DOHH2 (cell line): ENCODE measurements at regions not wholly inside any gene's neighbourhood (a gene's known extent, or its start where the extent isn't known, plus 50 kb on each side); places are given as distances from the start of the nearest gene placed in this dataset.

Source experiments
- H3F3A ChIP-seq: fragments of 200-600 bp; sonication (generic), shearing (Covaris generic); 2 replicates; pipeline ENCODE4 v1.6.0; 2016; ENCODE audit warnings: antibody characterized with exemption, mild to moderate bottlenecking; ENCODE audit not compliant: control insufficient read depth, insufficient read depth
- H3K27ac ChIP-seq: fragments of 200-600 bp; sonication (generic); 2 replicates; pipeline ENCODE4 v1.5.1; 2014; ENCODE audit warnings: low read depth, mild to moderate bottlenecking, low read length, moderate library complexity
- H3K27me3 ChIP-seq: fragments of 200-600 bp; sonication (generic); 2 replicates; pipeline ENCODE4 v1.6.1; 2014; ENCODE audit warnings: mild to moderate bottlenecking, low read length, mixed read lengths; ENCODE audit not compliant: control insufficient read depth
- H3K36me3 ChIP-seq: fragments of 200-600 bp; sonication (generic); 2 replicates; pipeline ENCODE4 v1.6.1; 2014; ENCODE audit warnings: mild to moderate bottlenecking, low read length, moderate library complexity, mixed read lengths; ENCODE audit not compliant: control insufficient read depth
- H3K4me1 ChIP-seq: fragments of 200-600 bp; sonication (generic); 2 replicates; pipeline ENCODE4 v1.6.1; 2014; ENCODE audit warnings: mild to moderate bottlenecking, low read length, mixed read lengths; ENCODE audit not compliant: control insufficient read depth
- H3K4me2 ChIP-seq: fragments of 200-600 bp; sonication (generic); 2 replicates; pipeline ENCODE4 v1.6.0; 2014; ENCODE audit warnings: mild to moderate bottlenecking, low read length, moderate library complexity
- H3K4me3 ChIP-seq: fragments of 200-600 bp; sonication (generic); 2 replicates; pipeline ENCODE4 v1.5.1; 2014; ENCODE audit warnings: mild to moderate bottlenecking, low read length, mixed read lengths
- H3K79me2 ChIP-seq: fragments of 200-600 bp; sonication (generic); 2 replicates; pipeline ENCODE4 v1.6.1; 2014; ENCODE audit warnings: mild to moderate bottlenecking, low read length, mixed read lengths; ENCODE audit not compliant: control insufficient read depth
- H3K9me2 ChIP-seq: fragments of 200-600 bp; sonication (generic); replicated peaks from 2 replicates; pipeline ENCODE4 v1.6.1; 2014; ENCODE audit warnings: mild to moderate bottlenecking, low read length, mixed read lengths; ENCODE audit not compliant: control insufficient read depth
- H3K9me3 ChIP-seq: fragments of 200-600 bp; sonication (generic); 2 replicates; pipeline ENCODE4 v1.6.1; 2014; ENCODE audit warnings: antibody characterized with exemption, low read length, mixed read lengths; ENCODE audit not compliant: control insufficient read depth, insufficient read depth
- H4K20me1 ChIP-seq: fragments of 200-600 bp; sonication (generic); 2 replicates; pipeline ENCODE4 v1.6.0; 2014; ENCODE audit warnings: low read depth, mild to moderate bottlenecking, antibody characterized with exemption, low read length, moderate library complexity; ENCODE audit not compliant: control insufficient read depth, insufficient read depth
- EZH2phosphoT487 ChIP-seq: fragments of 200-600 bp; sonication (generic); IDR thresholded peaks from 2 replicates; pipeline ENCODE4 v1.6.1; 2017; ENCODE audit warnings: borderline replicate concordance, mild to moderate bottlenecking, antibody characterized with exemption, low read length, moderate library complexity, mixed read lengths
- TF ChIP-seq, protein P1 (sequence below): fragments of 200-600 bp; sonication (generic); IDR thresholded peaks from one replicate; pipeline ENCODE4 v1.5.1; 2014; ENCODE audit warnings: antibody characterized with exemption, mild to moderate bottlenecking, low read depth, low read length; ENCODE audit not compliant: poor library complexity, severe bottlenecking

GRCh38 chr12:75672200-75672599 is 160.8 kb upstream of the KRR1 start:
- no peaks in the 10 kb centered on the region for H4K20me1 ChIP-seq
- H3F3A ChIP-seq, result no peaks in the 10 kb centered on the region
- no peaks in the 10 kb centered on the region for H3K36me3 ChIP-seq
- H3K4me2 ChIP-seq, result no peak overlapping the region
- H3K9me2 ChIP-seq, result no peaks in the 10 kb centered on the region
- H3K27ac ChIP-seq, result no peak overlapping the region
- H3K4me1 ChIP-seq, result no peaks in the 10 kb centered on the region
- no peaks in the 10 kb centered on the region for H3K79me2 ChIP-seq
- 0 out of 2 replicates have a peak, but pooled peaks cover 4% of the 10 kb centered on the region for H3K27me3 ChIP-seq
- no peak overlapping the region for H3K4me3 ChIP-seq
- TF ChIP-seq, protein P1, sequence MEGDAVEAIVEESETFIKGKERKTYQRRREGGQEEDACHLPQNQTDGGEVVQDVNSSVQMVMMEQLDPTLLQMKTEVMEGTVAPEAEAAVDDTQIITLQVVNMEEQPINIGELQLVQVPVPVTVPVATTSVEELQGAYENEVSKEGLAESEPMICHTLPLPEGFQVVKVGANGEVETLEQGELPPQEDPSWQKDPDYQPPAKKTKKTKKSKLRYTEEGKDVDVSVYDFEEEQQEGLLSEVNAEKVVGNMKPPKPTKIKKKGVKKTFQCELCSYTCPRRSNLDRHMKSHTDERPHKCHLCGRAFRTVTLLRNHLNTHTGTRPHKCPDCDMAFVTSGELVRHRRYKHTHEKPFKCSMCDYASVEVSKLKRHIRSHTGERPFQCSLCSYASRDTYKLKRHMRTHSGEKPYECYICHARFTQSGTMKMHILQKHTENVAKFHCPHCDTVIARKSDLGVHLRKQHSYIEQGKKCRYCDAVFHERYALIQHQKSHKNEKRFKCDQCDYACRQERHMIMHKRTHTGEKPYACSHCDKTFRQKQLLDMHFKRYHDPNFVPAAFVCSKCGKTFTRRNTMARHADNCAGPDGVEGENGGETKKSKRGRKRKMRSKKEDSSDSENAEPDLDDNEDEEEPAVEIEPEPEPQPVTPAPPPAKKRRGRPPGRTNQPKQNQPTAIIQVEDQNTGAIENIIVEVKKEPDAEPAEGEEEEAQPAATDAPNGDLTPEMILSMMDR, result no peak
- TF ChIP-seq EZH2phosphoT487, result no peak
- H3K9me3 ChIP-seq, result no peaks in the 10 kb centered on the region

DNA sequence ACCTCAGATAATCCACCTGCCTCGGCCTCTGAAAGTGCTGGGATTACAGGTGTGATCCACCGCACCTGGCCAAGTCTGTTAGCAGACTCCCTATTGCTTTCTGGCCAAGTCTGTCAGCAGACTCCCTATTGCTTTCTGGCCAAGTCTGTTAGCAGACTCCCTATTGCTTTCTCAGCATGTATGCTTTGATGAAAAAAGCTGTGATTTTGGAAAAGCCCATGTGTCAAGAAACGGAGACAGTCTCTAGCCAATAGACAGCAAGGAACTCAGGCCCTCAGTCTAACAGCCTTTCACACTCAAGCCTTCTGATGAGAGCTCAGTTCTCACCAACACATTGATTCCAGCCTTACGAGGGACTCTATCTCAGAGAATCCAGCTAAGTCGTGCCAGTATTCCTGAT is 158.8 kb upstream of the KRR1 start:
- TF ChIP-seq, protein P1, result no peak
- TF ChIP-seq EZH2phosphoT487, result no peak
- Histone ChIP-seq H3K27me3 (0 out of 2 replicates have a peak, but pooled peaks cover 5% of the 10 kb centered on the region), H3K4me2 (no peak overlapping the region)

DNA sequence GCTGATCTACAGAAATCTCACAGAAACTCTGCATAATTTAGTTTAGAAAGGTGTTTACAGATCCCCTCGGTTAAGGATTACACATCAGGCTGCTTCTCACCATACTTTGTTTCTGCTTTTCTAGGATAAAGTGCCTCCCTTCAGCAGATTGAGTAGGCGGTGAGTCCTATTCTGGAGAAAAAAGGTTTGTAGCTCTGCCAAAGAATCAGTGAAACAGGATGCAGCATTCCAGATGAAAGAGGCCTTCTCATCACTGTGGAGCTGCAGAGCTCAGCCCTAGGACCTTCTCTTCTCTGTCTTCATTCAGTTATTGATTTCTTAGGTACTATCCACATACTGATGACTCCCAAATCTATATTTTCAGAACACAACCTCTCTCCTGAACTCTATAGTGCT is 155.5 kb upstream of the KRR1 start:
- Histone ChIP-seq H3K36me3 (no peaks in the 10 kb centered on the region), H3K79me2 (no peaks in the 10 kb centered on the region), H3F3A (no peaks in the 10 kb centered on the region), H3K27ac (no peak overlapping the region), H3K9me2 (no peaks in the 10 kb centered on the region), H3K4me3 (no peak overlapping the region), H3K4me1 (no peaks in the 10 kb centered on the region), H3K4me2 (no peak overlapping the region), H4K20me1 (no peaks in the 10 kb centered on the region), H3K27me3 (0 out of 2 replicates have a peak, but pooled peaks cover 4% of the 10 kb centered on the region), H3K9me3 (no peaks in the 10 kb centered on the region)
- TF ChIP-seq, protein P1, result no peak
- TF ChIP-seq EZH2phosphoT487, result no peak

More for the DNA sequence above, 158.8 kb upstream of the KRR1 start:
- H3K9me2 ChIP-seq, result no peaks in the 10 kb centered on the region
- no peaks in the 10 kb centered on the region for H3K79me2 ChIP-seq
- no peak overlapping the region for H3K27ac ChIP-seq
- H3K4me3 ChIP-seq, result no peak overlapping the region
- no peaks in the 10 kb centered on the region for H3K4me1 ChIP-seq
- H3K9me3 ChIP-seq, result no peaks in the 10 kb centered on the region
- H3F3A ChIP-seq, result no peaks in the 10 kb centered on the region
- H3K36me3 ChIP-seq, result no peaks in the 10 kb centered on the region
- H4K20me1 ChIP-seq, result no peaks in the 10 kb centered on the region
